ENCODE measurements at regions not wholly inside any gene's neighbourhood (a gene's known extent, or its start where the extent isn't known, plus 50 kb on each side); places are given as distances from the start of the nearest gene placed in this dataset.
"Not testable (repeated sequence)": the region's sequence is repeated elsewhere in the genome, so short reads cannot be mapped to it uniquely, and the experiment has no call there.

DNA sequence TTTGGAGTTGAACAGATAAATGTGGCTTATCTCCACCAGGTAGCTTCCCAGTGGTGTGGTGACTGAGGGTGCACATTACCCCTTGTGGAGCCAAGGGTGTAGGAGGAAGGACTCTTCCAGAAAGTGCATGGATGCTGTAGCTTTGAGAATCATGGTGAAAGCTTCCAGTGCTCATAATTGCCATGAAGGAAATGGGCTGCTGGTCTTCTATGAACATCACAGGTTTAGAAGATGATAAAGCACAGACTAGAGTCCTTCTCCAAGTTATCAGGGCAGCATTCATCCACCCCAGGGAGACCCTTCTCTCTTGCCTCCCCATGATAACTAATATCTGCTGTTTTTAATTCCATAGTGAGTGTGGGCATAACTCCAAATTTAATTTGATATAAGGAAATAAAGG lies 93.4 kb upstream of the CHD1 start:
- no peak for DNase-seq (ENCODE audit: low read depth)

DNA sequence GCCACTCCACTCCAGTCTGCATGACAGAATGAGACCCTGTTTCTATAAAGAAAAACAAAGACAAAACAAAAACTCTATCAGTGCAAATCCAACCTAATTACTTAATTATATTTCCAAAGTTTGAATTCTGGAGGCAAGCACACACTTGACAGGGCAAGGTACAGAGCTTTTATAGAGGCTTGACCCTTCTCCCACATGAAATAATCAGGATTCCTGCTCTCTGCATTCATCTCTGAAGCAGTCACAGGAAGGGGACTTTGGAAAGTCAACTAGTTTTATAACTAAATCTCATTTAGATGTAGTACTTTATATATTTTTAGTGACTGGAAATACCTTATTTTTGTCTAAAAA lies 91.9 kb upstream of the CHD1 start:
- DNase-seq (ENCODE audit: low read depth) = no peak

DNA sequence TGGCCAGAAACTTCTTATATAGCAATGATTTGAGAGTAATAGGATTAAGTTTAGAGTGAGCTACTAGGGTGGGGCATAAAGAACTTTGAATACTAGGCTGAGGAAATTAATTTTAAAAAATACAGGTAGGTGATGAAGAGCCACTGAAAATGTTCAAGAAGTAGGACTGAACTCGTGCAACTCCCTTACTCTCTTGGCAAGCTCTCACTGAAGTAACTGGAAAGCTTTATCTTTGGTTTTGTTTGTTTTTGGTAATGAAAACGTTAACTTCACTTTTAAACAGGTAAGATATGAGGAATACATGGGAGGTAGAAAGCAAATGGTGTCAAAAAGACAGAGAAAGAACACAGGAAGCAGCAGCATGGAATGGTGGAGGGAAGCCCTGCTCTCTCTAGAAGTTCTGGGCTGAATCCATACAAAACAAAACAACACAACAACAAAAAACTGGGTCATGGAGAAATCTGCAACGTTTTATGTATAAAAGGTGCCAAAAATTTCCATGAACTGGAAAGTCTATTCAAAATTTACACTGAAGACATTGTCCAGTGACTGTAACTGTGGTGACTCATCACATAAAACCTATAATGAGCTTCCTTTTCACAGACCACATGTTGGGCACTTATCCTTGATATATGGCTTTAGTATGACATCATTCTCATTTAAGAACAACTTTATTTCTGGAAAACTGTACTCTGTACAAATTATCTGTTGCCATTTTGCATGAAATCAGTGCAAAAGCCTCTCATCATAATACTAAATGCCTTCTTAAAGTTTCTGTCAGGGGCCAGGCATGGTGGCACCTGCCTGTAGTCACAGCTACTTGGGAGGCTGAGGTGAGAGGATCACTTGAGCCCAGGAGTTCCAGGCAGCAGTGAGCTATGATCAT lies 91.2 kb upstream of the CHD1 start:
- peak; percentile 66 for DNase-seq (ENCODE audit: low read depth)

DNA sequence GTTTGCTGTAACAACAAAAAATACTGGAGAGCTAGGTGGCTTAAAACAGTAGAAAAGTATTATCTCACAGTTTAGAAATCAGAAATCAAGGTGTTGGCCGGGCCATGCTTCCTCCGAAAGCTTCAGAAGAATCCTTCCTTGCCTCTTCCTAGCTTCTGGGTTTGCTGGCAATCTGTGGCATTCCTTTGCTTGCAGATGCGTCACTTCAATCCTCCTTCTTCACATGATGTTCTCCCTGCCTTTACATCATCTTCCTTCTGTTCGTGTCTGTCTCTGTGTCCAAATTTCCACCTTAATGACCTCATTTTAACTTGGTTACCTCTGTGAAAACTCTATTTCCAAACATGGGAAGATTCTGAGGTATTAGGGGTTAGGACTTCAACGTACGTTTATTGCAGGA lies 90.4 kb upstream of the CHD1 start:
- DNase-seq (ENCODE audit: low read depth) = no peak

DNA sequence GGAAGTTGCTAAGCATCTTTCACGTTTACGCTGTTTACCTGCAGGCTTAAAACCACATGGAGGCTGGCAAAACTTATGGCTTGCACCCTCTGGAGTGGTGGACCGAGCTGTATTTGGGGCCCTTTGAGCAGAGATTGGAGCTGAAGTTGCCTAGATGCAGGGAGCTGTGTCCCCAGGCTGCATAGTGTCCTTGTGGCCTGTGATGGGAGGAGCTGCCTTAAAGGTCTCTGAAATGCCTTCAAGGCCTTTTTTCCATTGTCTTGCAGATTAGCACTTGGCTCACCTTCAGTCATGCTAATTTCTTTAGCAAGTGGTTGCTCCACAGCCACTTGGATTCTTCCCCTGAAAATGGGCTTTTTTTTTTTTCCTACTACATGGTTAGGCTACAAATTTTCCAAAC lies 81.5 kb upstream of the CHD1 start:
- no peak for DNase-seq (ENCODE audit: low read depth)

DNA sequence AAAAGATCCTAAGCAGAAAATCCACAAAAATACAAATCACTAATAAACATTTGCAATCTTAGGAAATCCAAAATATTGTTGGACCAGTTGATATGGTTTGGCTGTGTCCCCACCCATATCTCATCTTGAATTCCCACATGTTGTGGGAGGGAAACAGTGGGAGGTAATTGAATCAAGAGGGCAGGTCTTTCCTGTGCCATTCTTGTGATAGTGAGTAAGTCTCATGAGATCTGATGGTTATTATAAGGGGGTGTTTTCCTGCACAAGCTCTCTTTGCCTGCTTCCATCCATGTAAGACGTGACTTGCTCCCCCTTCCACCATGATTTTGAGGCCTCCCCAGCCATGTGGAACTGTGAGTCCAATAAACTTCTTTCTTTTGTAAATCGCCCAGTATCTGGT lies 79.2 kb upstream of the CHD1 start:
- not testable (repeated sequence) for DNase-seq (ENCODE audit: low read depth)

DNA sequence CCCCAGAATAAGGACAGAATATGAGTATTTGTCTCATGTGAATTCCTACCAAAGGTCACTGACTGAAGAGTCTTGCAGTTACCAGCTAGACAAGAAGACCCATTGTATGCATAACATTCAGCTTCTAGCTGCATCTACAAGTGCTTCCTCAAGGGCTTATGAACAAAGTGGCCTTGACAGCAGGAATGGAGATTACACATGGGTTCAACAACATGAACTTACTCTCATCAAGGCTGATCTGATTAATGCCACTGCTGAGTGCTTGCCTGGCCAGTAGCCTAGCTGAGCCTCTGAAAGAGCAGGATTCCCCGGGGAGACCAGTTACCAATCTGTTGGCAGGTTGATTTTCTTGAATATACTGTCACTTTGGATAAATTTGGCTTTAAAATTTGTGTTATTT lies 76.7 kb upstream of the CHD1 start:
- DNase-seq (ENCODE audit: low read depth) = no peak

DNA sequence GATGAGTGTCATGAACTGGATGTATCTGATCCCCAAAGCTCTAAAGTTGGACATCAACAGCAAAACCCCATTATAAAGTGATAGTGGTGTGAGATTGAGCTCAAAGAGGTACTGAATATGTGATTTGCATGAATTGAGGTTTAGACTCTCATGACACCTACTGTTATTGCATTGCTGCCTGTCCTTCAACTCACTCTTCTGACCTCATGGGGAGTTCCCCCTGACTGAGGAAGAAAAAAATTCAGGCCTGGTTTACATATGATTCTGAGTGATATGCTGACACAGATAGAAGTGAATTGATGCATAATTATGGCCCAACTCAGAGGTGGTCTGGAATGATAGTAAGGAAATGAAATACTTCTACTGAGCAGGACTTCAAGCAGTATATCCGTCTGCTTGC lies 76.2 kb upstream of the CHD1 start:
- DNase-seq (ENCODE audit: low read depth) = no peak

DNA sequence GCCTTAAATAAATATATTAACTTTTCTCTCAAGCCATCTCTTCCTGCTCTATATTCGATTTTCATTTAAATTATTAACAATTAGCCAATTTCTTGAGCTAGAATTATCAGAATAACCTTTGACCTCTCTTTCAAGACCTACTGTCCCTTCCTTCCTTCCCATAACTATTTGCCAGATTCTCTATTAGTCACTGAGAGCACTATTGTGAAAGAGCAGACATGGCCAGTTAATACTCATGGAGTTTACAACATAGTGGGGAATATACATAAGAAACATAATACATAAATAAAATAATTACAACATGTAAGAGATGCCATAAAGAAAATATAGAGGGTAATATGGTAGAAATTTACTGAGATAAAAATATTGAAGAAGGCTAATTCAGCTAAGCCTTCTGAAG lies 72.1 kb upstream of the CHD1 start:
- DNase-seq (ENCODE audit: low read depth) = no peak

DNA sequence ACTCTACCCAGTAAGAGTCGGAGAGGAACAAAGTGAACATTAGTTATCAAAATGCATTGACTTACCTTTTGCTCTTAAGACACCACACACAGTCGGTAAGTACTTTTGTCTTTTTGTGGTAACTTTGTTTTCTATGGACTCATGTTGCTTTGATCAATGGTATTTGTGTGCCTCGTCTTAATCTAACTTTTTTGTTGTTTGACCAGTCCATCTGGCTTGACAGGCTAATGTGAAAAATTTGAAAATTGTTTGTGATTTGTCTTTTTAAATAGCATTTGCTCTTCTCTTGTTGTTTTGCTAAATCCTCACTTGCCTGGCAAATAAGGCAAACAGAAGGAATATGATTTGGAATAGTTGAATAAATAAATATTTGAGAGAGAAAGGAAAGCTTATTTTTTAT lies 71.4 kb upstream of the CHD1 start:
- no peak for DNase-seq (ENCODE audit: low read depth)

DNA sequence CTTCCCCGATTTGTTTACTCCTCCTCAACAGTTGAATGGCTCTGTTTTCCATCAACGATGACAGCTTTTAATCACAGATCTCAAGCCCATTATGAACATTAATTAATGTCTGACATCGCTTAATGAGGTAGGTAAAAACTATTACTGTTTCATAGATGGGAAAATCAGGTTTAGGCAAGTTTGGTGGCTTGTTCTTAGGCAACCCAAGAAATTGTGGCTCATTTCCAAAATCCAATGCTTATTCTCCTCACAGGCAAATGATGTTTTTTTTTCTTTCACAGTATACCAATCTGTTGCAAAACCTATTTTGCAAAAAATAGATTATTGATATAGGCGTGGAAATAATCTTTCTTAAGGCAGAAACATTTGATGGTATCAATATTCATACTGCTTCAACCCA lies 70.8 kb upstream of the CHD1 start:
- no peak for DNase-seq (ENCODE audit: low read depth)

DNA sequence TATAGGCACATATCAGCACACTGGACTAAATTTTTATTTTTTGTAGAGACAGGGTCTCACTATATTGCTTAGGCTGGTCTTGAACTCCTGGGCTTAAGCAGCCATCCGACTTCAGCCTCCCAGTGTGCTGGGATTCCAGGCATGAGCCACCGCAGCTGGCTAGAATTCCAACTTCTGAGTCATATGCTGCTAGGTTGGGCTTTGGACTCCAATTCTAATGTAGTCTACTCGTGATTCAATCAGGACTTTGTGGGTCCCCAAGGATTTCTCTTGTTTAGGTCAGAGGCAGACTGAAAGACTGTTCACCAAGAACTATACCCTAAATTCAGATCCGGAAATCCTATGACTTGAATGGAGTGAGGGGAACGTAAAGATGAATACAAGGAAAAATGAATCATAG lies 68.2 kb upstream of the CHD1 start:
- no peak for DNase-seq (ENCODE audit: low read depth)

DNA sequence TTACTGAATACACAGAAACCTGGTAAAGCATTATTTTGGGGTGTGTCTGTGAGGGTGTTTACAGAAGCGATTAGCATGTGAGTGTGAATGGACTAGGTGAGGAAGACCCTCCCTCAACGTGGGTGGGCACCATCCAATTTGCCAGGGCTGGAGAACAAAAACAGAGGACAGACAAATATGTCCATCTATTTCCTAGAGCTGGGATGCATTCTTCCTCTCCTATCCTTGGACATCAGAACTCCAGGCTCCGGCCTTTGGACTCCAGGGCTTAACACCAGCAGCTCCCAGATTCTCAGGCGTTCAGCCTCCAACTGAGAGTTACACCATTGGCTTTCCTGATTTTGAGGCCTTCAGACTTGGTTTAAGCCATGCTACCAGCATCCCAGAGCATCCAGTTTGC lies 65.8 kb upstream of the CHD1 start:
- DNase-seq (ENCODE audit: low read depth) = no peak

DNA sequence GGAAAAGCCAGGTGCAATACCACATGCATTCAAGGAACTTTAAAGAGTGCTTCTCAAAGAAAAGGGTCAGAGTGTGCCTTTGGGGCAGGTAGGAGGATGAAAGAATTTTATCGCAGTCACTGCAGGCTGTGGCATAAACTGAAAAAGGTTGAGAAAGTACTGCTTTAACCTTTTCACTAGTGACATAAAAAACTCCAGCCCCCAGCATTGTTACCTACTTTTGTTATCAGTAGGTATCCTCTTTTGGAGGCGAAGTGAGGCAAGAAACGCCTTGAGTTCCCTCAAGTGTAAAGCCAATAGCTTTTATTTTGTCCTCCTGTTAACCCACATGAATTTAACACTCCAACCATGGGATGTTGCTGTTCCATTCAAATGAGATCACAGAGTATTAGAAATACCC lies 64.7 kb upstream of the CHD1 start:
- DNase-seq (ENCODE audit: low read depth) = no peak

DNA sequence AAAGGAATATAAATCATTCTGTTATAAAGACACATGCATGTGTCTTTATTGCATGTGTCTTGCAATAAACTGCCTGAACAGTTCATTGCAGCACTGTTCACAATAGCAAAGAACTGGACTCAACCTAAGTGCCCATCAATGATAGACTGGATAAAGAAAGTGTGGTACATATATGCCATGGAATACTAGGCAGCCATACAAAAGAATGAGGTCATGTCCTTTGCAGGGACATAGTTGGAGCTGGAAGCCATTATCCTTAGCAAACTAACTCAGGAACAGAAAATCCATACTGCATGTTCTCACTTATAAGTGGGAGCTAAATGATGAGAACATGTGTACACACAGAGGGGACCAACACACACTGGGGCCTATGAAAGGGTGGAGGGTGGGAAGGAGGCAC lies 63.7 kb upstream of the CHD1 start:
- DNase-seq (ENCODE audit: low read depth) = no peak

DNA sequence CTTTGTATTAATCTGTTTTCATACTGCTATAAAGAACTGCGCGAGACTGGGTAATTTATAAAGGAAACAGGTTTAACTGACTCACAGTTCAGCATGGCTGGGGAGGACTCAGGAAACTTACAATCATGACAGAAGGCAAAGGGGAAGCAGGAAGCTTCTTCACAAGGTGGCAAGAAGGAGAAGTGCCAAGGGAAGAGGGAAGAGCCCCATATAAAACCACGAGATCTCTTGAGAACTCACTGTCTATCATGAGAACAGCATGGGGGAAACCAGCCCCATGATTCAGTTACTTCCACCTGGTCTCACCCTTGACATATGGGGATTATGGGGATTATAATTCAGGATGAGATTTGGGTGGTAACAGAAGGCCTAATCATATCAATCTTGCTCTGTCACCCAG lies 60.9 kb upstream of the CHD1 start:
- DNase-seq (ENCODE audit: low read depth) = no peak

DNA sequence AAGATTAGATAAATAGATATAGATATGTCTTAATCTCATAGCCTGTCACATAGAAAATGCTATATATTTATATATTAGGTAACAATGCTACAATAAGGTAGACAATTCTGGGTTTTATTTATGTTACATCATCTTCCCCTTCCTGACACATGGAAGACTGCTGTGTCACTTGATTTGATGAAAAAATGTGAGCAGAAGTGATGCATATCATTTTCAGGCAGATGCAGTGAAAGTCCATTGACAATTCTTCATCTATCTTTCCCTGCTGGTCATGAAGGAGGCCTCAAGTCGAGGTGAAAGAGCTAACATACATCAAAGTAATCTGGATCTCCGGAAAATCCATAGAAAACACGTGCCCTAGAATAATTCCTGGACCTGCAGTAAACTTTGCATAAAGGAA lies 57.8 kb upstream of the CHD1 start:
- DNase-seq (ENCODE audit: low read depth) = no peak

DNA sequence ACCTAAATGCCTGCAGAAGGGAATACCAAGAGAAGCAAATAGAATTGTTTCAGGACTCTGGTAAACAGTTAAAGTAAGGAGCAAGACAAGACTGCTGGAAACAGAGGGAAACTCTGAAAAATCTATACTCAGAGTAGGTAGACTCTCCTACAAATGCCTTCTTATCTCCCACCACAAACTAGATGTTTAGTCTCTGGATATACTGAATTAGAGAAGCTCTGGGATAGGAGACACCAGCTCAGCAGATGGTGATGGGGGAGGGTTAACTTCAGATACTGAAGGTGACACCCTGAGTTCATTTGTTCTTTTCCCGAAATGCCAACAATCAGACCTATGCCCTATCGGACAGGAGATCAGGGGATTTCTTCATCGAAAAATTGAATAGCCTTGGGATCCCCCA lies 54.1 kb upstream of the CHD1 start:
- no peak for DNase-seq (ENCODE audit: low read depth)
